Parathyroid adenoma (tissue), 2 donors: ENCODE measurements at regions not wholly inside any gene's neighbourhood (a gene's known extent, or its start where the extent isn't known, plus 50 kb on each side); places are given as distances from the start of the nearest gene placed in this dataset.

Experiments
- H2AFZ ChIP-seq: fragments of 300-600 bp; sonication (generic); one replicate; pipeline ENCODE4 v1.7.0; 2017; ENCODE audit warnings: antibody characterized with exemption, mild to moderate bottlenecking
- H3K27ac ChIP-seq: fragments of 300-600 bp; sonication (generic); one replicate; pipeline ENCODE4 v1.7.0; 2017
- H3K27me3 ChIP-seq: fragments of 300-600 bp; sonication (generic); one replicate; pipeline ENCODE4 v1.7.0; 2017; ENCODE audit warnings: low read length; ENCODE audit not compliant: control insufficient read depth, insufficient read depth
- H3K36me3 ChIP-seq: fragments of 300-600 bp; sonication (generic); one replicate; pipeline ENCODE4 v1.7.0; 2017; ENCODE audit warnings: low read length; ENCODE audit not compliant: control insufficient read depth, insufficient read depth
- H3K4me1 ChIP-seq: fragments of 300-600 bp; sonication (generic); one replicate; pipeline ENCODE4 v1.7.0; 2017; ENCODE audit warnings: control low read depth
- H3K4me2 ChIP-seq: fragments of 300-600 bp; sonication (generic); one replicate; pipeline ENCODE4 v1.7.0; 2017; ENCODE audit warnings: low read length
- H3K4me3 ChIP-seq: fragments of 300-600 bp; sonication (generic); one replicate; pipeline ENCODE4 v1.7.0; 2017; ENCODE audit warnings: low read depth, low read length
- H3K79me2 ChIP-seq: fragments of 300-600 bp; sonication (generic); one replicate; pipeline ENCODE4 v1.7.0; 2017; ENCODE audit warnings: control low read depth
- H3K9ac ChIP-seq: fragments of 300-600 bp; sonication (generic); one replicate; pipeline ENCODE4 v1.7.0; 2017; ENCODE audit warnings: mild to moderate bottlenecking
- H3K9me3 ChIP-seq: fragments of 300-600 bp; sonication (generic); one replicate; pipeline ENCODE4 v1.7.0; 2017; ENCODE audit warnings: low read length; ENCODE audit not compliant: control insufficient read depth
- TF ChIP-seq, protein P1 (sequence below): fragments of 300-600 bp; sonication (generic); IDR thresholded peaks from one replicate; pipeline ENCODE4 v1.7.0; 2017; ENCODE audit warnings: antibody characterized with exemption, mild to moderate bottlenecking
- donor health status: primary hyperparathyroidism.

GRCh38 chr13:97079726-97080125 lies 85.5 kb upstream of the OXGR1 start:
- Histone ChIP-seq H3K27ac (no peak overlapping the region), H3K4me3 (no peak overlapping the region), H3K9ac (no peak overlapping the region), H2AFZ (no peak overlapping the region), H3K4me2 (no peak overlapping the region), H3K79me2 (no peaks in the 10 kb centered on the region), H3K4me1 (no peaks in the 10 kb centered on the region), H3K36me3 (no peaks in the 10 kb centered on the region), H3K9me3 (no peaks in the 10 kb centered on the region), H3K27me3 (no peaks in the 10 kb centered on the region)
- TF ChIP-seq, protein P1, sequence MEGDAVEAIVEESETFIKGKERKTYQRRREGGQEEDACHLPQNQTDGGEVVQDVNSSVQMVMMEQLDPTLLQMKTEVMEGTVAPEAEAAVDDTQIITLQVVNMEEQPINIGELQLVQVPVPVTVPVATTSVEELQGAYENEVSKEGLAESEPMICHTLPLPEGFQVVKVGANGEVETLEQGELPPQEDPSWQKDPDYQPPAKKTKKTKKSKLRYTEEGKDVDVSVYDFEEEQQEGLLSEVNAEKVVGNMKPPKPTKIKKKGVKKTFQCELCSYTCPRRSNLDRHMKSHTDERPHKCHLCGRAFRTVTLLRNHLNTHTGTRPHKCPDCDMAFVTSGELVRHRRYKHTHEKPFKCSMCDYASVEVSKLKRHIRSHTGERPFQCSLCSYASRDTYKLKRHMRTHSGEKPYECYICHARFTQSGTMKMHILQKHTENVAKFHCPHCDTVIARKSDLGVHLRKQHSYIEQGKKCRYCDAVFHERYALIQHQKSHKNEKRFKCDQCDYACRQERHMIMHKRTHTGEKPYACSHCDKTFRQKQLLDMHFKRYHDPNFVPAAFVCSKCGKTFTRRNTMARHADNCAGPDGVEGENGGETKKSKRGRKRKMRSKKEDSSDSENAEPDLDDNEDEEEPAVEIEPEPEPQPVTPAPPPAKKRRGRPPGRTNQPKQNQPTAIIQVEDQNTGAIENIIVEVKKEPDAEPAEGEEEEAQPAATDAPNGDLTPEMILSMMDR = no peak

DNA sequence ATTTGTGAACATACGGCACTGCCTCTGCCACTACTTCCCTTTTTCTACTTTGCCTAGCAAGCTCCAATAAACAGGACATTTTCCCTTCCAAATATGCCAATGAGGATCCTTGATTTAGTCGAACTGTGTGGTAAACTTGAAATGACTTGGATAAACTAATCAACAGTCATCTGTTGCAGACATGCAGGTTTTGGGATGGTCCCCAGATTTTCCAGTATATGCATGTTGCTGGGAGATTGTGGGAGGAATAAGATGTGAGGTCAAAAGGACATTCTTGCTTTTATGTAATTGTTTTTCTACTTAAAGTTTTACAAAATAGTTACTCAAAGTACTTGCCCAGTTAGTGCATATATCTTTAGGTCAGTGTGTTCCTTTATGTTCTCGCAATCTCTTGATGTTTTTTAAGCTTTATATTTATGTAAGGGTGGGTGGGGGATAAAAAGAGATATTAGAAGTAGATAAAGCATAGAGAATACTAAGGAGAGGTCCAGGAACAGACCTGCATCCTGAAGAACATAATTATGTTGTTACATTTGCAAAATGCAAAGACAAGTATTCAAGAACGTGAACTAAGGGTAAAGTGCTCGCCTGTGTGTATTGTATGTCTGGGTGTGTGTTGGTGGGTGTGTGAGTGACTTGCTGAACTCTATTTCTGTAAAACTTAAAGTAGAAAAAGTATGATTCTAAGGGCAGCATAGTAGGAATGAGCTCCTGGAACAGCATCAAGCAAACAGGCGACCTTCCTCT lies 88.4 kb upstream of the OXGR1 start:
- no peak overlapping the region for H3K4me2 ChIP-seq
- TF ChIP-seq, protein P1 = no peak
- no peak overlapping the region for H3K27ac ChIP-seq
- no peaks in the 10 kb centered on the region for H3K4me1 ChIP-seq
- no peaks in the 10 kb centered on the region for H3K36me3 ChIP-seq
- no peaks in the 10 kb centered on the region for H3K27me3 ChIP-seq
- H3K9ac ChIP-seq = no peak overlapping the region
- H3K4me3 ChIP-seq = no peak overlapping the region
- H2AFZ ChIP-seq = no peak overlapping the region
- no peaks in the 10 kb centered on the region for H3K79me2 ChIP-seq
- H3K9me3 ChIP-seq = no peaks in the 10 kb centered on the region

GRCh38 chr13:97091196-97091595 lies 96.9 kb upstream of the OXGR1 start:
- TF ChIP-seq, protein P1 = no peak
- H3K4me3 ChIP-seq = no peak overlapping the region
- no peak overlapping the region for H2AFZ ChIP-seq
- no peak overlapping the region for H3K27ac ChIP-seq
- no peaks in the 10 kb centered on the region for H3K79me2 ChIP-seq
- H3K9me3 ChIP-seq = no peaks in the 10 kb centered on the region
- H3K4me1 ChIP-seq = no peaks in the 10 kb centered on the region
- H3K36me3 ChIP-seq = no peaks in the 10 kb centered on the region
- H3K27me3 ChIP-seq = no peaks in the 10 kb centered on the region
- no peak overlapping the region for H3K9ac ChIP-seq
- no peak overlapping the region for H3K4me2 ChIP-seq

DNA sequence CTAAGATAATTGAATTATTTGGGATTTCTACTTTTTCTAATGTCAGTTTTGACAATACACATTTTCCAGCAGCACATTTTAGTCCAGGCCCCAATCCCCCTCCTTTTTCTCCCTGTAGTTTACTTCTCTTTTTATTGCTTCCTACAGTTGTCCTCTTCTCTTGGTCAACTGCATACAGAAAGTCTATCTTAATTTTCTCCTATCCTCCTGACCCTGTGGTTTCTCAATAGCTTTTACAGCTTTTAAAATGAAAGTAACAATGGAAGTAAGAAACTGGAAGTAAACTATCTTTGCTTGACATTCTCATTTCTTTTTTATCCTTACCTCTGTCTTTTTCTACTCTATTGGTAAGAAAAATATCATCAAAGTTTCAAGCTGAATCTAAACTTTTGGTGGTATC lies 106.5 kb upstream of the OXGR1 start:
- Histone ChIP-seq H3K9me3 (no peaks in the 10 kb centered on the region), H3K27ac (no peak overlapping the region), H3K79me2 (no peaks in the 10 kb centered on the region), H3K36me3 (no peaks in the 10 kb centered on the region), H3K4me1 (no peaks in the 10 kb centered on the region), H3K9ac (no peak overlapping the region), H2AFZ (no peak overlapping the region), H3K4me3 (no peak overlapping the region), H3K27me3 (no peaks in the 10 kb centered on the region), H3K4me2 (no peak overlapping the region)
- TF ChIP-seq, protein P1 = no peak
